KOPT-K1 (cell line): ENCODE measurements at regions not wholly inside any gene's neighbourhood (a gene's known extent, or its start where the extent isn't known, plus 50 kb on each side); places are given as distances from the start of the nearest gene placed in this dataset.

Experiments
- H3K27ac ChIP-seq: fragments of 200-600 bp; sonication (generic); 2 replicates; pipeline ENCODE4 v1.5.1; 2016; ENCODE audit warnings: antibody characterized with exemption, mild to moderate bottlenecking, low read depth, low read length; ENCODE audit not compliant: poor library complexity, severe bottlenecking
- H3K36me3 ChIP-seq: fragments of 200-600 bp; sonication (generic); 2 replicates; pipeline ENCODE4 v1.5.1; 2017; ENCODE audit warnings: antibody characterized with exemption, mild to moderate bottlenecking, low read length, moderate library complexity; ENCODE audit not compliant: insufficient read depth
- H3K9me3 ChIP-seq: fragments of 200-600 bp; sonication (generic); 2 replicates; pipeline ENCODE4 v1.5.1; 2017; ENCODE audit warnings: antibody characterized with exemption, low read length, mild to moderate bottlenecking; ENCODE audit not compliant: insufficient read depth, poor library complexity, severe bottlenecking

GRCh38 chr17:68184816-68185436, 62.9 kb upstream of the AMZ2 start:
- Histone ChIP-seq H3K36me3 (no peaks in the 10 kb centered on the region), H3K9me3 (no peaks in the 10 kb centered on the region), H3K27ac (peak overlapping the region; percentile 11)

- Histone ChIP-seq H3K9me3 (no peaks in the 10 kb centered on the region), H3K27ac (no peak overlapping the region), H3K36me3 (no peaks in the 10 kb centered on the region)
Observed at GRCh38 chr17:68185820-68186219, 62.0 kb upstream of the AMZ2 start.

- Histone ChIP-seq H3K27ac (no peak overlapping the region), H3K9me3 (no peaks in the 10 kb centered on the region), H3K36me3 (no peaks in the 10 kb centered on the region)
Observed at GRCh38 chr17:68190495-68190894, 57.3 kb upstream of the AMZ2 start.

- Histone ChIP-seq H3K36me3 (no peaks in the 10 kb centered on the region), H3K27ac (no peak overlapping the region)
Observed at GRCh38 chr17:68195667-68196393, 52.0 kb upstream of the AMZ2 start.

GRCh38 chr17:68196394-68197090, 51.3 kb upstream of the AMZ2 start:
- Histone ChIP-seq H3K27ac (no peak overlapping the region), H3K9me3 (peaks cover 9% of the 10 kb centered on the region), H3K36me3 (no peaks in the 10 kb centered on the region)

More at GRCh38 chr17:68195667-68196393, 52.0 kb upstream of the AMZ2 start:
- peaks cover 9% of the 10 kb centered on the region for H3K9me3 ChIP-seq

- Histone ChIP-seq H3K27ac (no peak overlapping the region), H3K9me3 (peaks cover 9% of the 10 kb centered on the region), H3K36me3 (no peaks in the 10 kb centered on the region)
Observed at GRCh38 chr17:68197091-68197996, 50.5 kb upstream of the AMZ2 start.

GRCh38 chr17:68197997-68198930, 49.6 kb upstream of the AMZ2 start:
- peaks cover 9% of the 10 kb centered on the region for H3K9me3 ChIP-seq
- no peak overlapping the region for H3K27ac ChIP-seq
- H3K36me3 ChIP-seq: no peaks in the 10 kb centered on the region
